ENCODE measurements at regions not wholly inside any gene's neighbourhood (a gene's known extent, or its start where the extent isn't known, plus 50 kb on each side); places are given as distances from the start of the nearest gene placed in this dataset.
A peak's percentile ranks its signal among the peaks of the same experiment; 100 is the strongest.
"Not testable (repeated sequence)": the region's sequence is repeated elsewhere in the genome, so short reads cannot be mapped to it uniquely, and the experiment has no call there.

DNA sequence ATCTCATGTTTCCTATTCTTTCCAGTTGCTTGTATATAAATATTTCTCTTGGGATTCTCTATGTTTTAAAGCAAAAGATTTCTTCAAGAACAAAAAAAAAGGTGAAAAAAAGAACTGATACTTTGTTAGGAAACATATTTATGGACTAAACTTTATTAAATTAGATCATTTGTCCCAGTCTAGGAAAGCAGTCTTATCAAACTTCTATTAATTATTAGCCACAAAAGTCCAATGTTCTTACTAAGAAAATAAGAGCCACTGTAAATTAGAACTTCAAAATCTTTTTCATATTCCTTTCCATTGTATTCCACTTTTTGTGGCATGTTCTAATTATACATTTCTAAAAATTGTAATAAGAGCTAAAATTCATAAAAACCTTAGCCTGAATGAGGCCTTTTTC is 175.2 kb downstream of the TYW3 start:
- no peak overlapping the region for H3K27ac ChIP-seq (ENCODE audit: low read depth in 1 of 3, low read length in 2 of 3)
- no peak overlapping the region for H3K4me3 ChIP-seq (ENCODE audit: low read depth in 1 of 3, low read length in 3 of 3)
- H3K4me1 ChIP-seq (ENCODE audit: control insufficient read depth in 3 of 3, insufficient read depth in 2 of 3, low read depth in 1 of 3, low read length in 2 of 3), result no peaks in the 10 kb centered on the region
- H3K9me3 ChIP-seq (ENCODE audit: control insufficient read depth in 2 of 2, insufficient read depth in 1 of 2, low read depth in 1 of 2, low read length in 1 of 2), result no peaks in the 10 kb centered on the region
- H3K27me3 ChIP-seq (ENCODE audit: control insufficient read depth in 3 of 3, insufficient read depth in 3 of 3, low read length in 3 of 3), result no peaks in the 10 kb centered on the region
- DNase-seq, result peak in 1 of 2 donors; percentile 1
- H3K36me3 ChIP-seq (ENCODE audit: control insufficient read depth in 3 of 3, insufficient read depth in 2 of 3, low read depth in 1 of 3, low read length in 3 of 3), result no peaks in the 10 kb centered on the region
- no peak for FAIRE-seq

GRCh38 chr1:74908797-74909196 is 175.8 kb downstream of the TYW3 start:
- Histone ChIP-seq H3K4me1 (ENCODE audit: control insufficient read depth in 3 of 3, insufficient read depth in 2 of 3, low read depth in 1 of 3, low read length in 2 of 3) (no peaks in the 10 kb centered on the region), H3K9me3 (ENCODE audit: control insufficient read depth in 2 of 2, insufficient read depth in 1 of 2, low read depth in 1 of 2, low read length in 1 of 2) (peaks cover 0 to 4% of the 10 kb centered on the region in 2 donors), H3K27me3 (ENCODE audit: control insufficient read depth in 3 of 3, insufficient read depth in 3 of 3, low read length in 3 of 3) (no peaks in the 10 kb centered on the region), H3K4me3 (ENCODE audit: low read depth in 1 of 3, low read length in 3 of 3) (no peak overlapping the region), H3K36me3 (ENCODE audit: control insufficient read depth in 3 of 3, insufficient read depth in 2 of 3, low read depth in 1 of 3, low read length in 3 of 3) (no peaks in the 10 kb centered on the region), H3K27ac (ENCODE audit: low read depth in 1 of 3, low read length in 2 of 3) (no peak overlapping the region)
- DNase-seq (no peak), FAIRE-seq (no peak)
- 63 to 92% (median 76%) methylated on average over 1 of the region's 1 CpG for WGBS, 3 donors

DNA sequence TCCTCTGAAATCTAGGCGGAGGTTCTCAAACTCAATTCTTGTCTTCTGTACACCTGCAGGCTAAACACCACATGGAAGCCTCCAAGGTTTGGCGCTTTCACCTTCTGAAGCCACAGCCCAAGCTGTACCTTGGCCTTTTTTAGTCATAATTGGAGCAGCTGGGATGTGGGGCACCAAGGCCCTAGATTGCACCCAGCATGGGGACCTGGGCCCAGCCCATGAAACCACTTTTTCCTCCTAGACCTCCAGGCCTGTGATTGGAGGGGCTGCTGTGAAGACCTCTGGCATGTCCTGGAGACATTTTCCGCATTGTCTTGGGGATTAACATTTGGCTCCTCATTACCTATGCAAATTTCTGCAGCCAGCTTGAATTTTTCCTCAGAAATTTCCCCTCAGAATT is 181.0 kb downstream of the TYW3 start:
- 68 to 76% (median 72%) methylated on average over 3 of the region's 3 CpGs for WGBS, 3 donors

DNA sequence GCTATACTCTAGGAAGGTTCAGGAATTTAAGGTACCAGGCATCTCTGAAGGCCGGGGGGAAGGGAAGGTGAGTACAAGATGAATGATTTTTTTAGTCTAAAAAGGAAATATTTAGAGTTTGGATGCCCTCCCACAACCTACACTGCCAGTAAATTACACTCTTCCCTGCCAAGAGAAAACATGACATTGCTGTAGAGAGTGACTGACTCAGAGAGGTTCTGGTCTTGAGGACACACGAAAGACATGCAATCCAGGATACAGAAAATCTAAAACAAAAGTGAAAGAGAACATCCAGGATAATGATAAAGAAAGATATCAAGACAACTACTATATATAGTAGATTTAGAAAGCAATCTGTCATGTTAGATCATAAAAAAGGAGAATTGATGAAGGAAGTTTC is 200.5 kb downstream of the TYW3 start:
- Histone ChIP-seq H3K27ac (ENCODE audit: low read depth in 1 of 3, low read length in 2 of 3) (no peak overlapping the region), H3K4me1 (ENCODE audit: control insufficient read depth in 3 of 3, insufficient read depth in 2 of 3, low read depth in 1 of 3, low read length in 2 of 3) (no peaks in the 10 kb centered on the region), H3K36me3 (ENCODE audit: control insufficient read depth in 3 of 3, insufficient read depth in 2 of 3, low read depth in 1 of 3, low read length in 3 of 3) (no peaks in the 10 kb centered on the region), H3K4me3 (ENCODE audit: low read depth in 1 of 3, low read length in 3 of 3) (no peak overlapping the region), H3K27me3 (ENCODE audit: control insufficient read depth in 3 of 3, insufficient read depth in 3 of 3, low read length in 3 of 3) (no peaks in the 10 kb centered on the region), H3K9me3 (ENCODE audit: control insufficient read depth in 2 of 2, insufficient read depth in 1 of 2, low read depth in 1 of 2, low read length in 1 of 2) (no peaks in the 10 kb centered on the region)
- WGBS, 3 donors, result 44 to 61% (median 46%) methylated on average over 2 of the region's 2 CpGs
- DNase-seq (no peak), FAIRE-seq (no peak)

More for the DNA sequence above, 181.0 kb downstream of the TYW3 start:
- DNase-seq (no peak), FAIRE-seq (no peak)
- Histone ChIP-seq H3K4me3 (ENCODE audit: low read depth in 1 of 3, low read length in 3 of 3) (no peak overlapping the region), H3K27me3 (ENCODE audit: control insufficient read depth in 3 of 3, insufficient read depth in 3 of 3, low read length in 3 of 3) (no peaks in the 10 kb centered on the region), H3K4me1 (ENCODE audit: control insufficient read depth in 3 of 3, insufficient read depth in 2 of 3, low read depth in 1 of 3, low read length in 2 of 3) (no peaks in the 10 kb centered on the region), H3K9me3 (ENCODE audit: control insufficient read depth in 2 of 2, insufficient read depth in 1 of 2, low read depth in 1 of 2, low read length in 1 of 2) (peaks cover 0 to 7% of the 10 kb centered on the region in 2 donors), H3K36me3 (ENCODE audit: control insufficient read depth in 3 of 3, insufficient read depth in 2 of 3, low read depth in 1 of 3, low read length in 3 of 3) (no peaks in the 10 kb centered on the region), H3K27ac (ENCODE audit: low read depth in 1 of 3, low read length in 2 of 3) (no peak overlapping the region)

DNA sequence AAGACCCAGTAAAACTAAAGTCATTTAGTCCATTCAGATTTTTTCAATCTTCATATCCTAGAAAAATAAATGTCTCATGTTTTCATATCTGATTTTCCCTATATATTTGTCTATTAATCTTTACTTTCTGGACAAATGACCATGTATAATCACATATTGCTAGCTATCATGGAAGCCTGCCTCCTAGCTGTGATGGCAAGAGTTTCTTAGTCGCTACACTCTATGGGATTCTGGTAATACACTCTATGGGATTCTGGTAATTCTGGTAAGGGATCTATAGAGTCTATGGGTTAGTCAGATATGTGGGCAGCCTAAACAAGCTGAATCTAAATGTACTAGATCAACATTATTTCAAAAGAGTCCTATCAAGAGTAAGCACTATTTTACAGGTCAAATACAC is 198.7 kb upstream of the LHX8 start:
- DNase-seq (no peak), FAIRE-seq (no peak)
- H3K36me3 ChIP-seq (ENCODE audit: control insufficient read depth in 3 of 3, insufficient read depth in 2 of 3, low read depth in 1 of 3, low read length in 3 of 3), result no peaks in the 10 kb centered on the region
- WGBS, 3 donors, result 70 to 83% (median 78%) methylated on average over 1 of the region's 1 CpG
- no peaks in the 10 kb centered on the region for H3K27me3 ChIP-seq (ENCODE audit: control insufficient read depth in 3 of 3, insufficient read depth in 3 of 3, low read length in 3 of 3)
- no peaks in the 10 kb centered on the region for H3K9me3 ChIP-seq (ENCODE audit: control insufficient read depth in 2 of 2, insufficient read depth in 1 of 2, low read depth in 1 of 2, low read length in 1 of 2)
- H3K4me1 ChIP-seq (ENCODE audit: control insufficient read depth in 3 of 3, insufficient read depth in 2 of 3, low read depth in 1 of 3, low read length in 2 of 3), result no peaks in the 10 kb centered on the region
- no peak overlapping the region for H3K4me3 ChIP-seq (ENCODE audit: low read depth in 1 of 3, low read length in 3 of 3)
- no peak overlapping the region for H3K27ac ChIP-seq (ENCODE audit: low read depth in 1 of 3, low read length in 2 of 3)

GRCh38 chr1:74937176-74937575 is 197.0 kb upstream of the LHX8 start:
- H3K27ac ChIP-seq (ENCODE audit: low read depth in 1 of 3, low read length in 2 of 3), result no peak overlapping the region
- no peaks in the 10 kb centered on the region for H3K36me3 ChIP-seq (ENCODE audit: control insufficient read depth in 3 of 3, insufficient read depth in 2 of 3, low read depth in 1 of 3, low read length in 3 of 3)
- 24 to 40% (median 24%) methylated on average over 1 of the region's 1 CpG for WGBS, 3 donors
- no peak overlapping the region for H3K4me3 ChIP-seq (ENCODE audit: low read depth in 1 of 3, low read length in 3 of 3)
- DNase-seq, result no peak
- FAIRE-seq, result no peak
- H3K4me1 ChIP-seq (ENCODE audit: control insufficient read depth in 3 of 3, insufficient read depth in 2 of 3, low read depth in 1 of 3, low read length in 2 of 3), result no peaks in the 10 kb centered on the region
- no peaks in the 10 kb centered on the region for H3K9me3 ChIP-seq (ENCODE audit: control insufficient read depth in 2 of 2, insufficient read depth in 1 of 2, low read depth in 1 of 2, low read length in 1 of 2)
- no peaks in the 10 kb centered on the region for H3K27me3 ChIP-seq (ENCODE audit: control insufficient read depth in 3 of 3, insufficient read depth in 3 of 3, low read length in 3 of 3)

DNA sequence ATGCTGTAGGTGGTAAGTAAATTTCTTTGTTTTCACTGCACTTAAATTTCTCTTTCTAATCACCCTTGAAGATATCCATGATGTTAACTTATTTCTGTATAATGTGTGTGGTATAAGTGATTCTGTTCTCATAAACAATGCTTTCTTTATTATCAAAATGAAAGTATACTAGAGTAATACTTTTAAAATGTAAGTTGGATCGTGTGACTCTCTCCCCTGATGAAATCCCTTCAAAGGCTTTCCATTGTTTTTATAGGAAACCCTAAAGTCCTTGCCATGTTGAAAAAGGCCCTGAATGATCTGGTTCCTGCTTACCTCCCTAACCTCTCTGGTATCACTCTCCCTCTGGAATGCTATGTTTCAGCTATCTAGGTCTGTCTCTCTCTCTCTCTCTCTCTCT is 191.1 kb upstream of the LHX8 start:
- H3K9me3 ChIP-seq (ENCODE audit: control insufficient read depth in 2 of 2, insufficient read depth in 1 of 2, low read depth in 1 of 2, low read length in 1 of 2), result no peaks in the 10 kb centered on the region
- no peaks in the 10 kb centered on the region for H3K36me3 ChIP-seq (ENCODE audit: control insufficient read depth in 3 of 3, insufficient read depth in 2 of 3, low read depth in 1 of 3, low read length in 3 of 3)
- no peaks in the 10 kb centered on the region for H3K27me3 ChIP-seq (ENCODE audit: control insufficient read depth in 3 of 3, insufficient read depth in 3 of 3, low read length in 3 of 3)
- DNase-seq, result no peak
- no peak overlapping the region for H3K4me3 ChIP-seq (ENCODE audit: low read depth in 1 of 3, low read length in 3 of 3)
- FAIRE-seq, result no peak
- H3K27ac ChIP-seq (ENCODE audit: low read depth in 1 of 3, low read length in 2 of 3), result no peak overlapping the region
- no peaks in the 10 kb centered on the region for H3K4me1 ChIP-seq (ENCODE audit: control insufficient read depth in 3 of 3, insufficient read depth in 2 of 3, low read depth in 1 of 3, low read length in 2 of 3)
- WGBS, 3 donors, result 67 to 73% (median 71%) methylated on average over 1 of the region's 1 CpG

- 68 to 78% (median 74%) methylated on average over 2 of the region's 2 CpGs for WGBS, 3 donors
Measured at GRCh38 chr1:74946388-74946787, 187.8 kb upstream of the LHX8 start.

DNA sequence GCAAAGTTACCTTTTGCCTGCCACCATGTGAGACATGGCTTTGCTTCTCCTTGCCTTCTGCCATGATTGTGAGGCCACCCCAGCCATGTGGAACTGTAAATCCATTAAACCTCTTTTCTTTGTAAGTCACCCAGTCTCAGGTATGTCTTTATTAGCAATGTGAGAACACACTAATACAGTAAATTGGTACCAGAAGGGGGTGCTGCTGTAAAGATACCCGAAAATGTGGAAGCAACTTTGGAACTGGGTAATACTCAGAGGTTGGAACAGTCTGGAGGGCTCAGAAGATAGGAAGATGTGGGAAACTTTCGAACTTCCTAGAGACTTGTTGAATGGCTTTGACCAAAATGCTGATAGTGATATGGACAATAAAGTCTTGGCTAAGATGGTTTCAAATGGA is 184.8 kb upstream of the LHX8 start:
- H3K4me1 ChIP-seq (ENCODE audit: control insufficient read depth in 3 of 3, insufficient read depth in 2 of 3, low read depth in 1 of 3, low read length in 2 of 3); FAIRE-seq; H3K9me3 ChIP-seq (ENCODE audit: control insufficient read depth in 2 of 2, insufficient read depth in 1 of 2, low read depth in 1 of 2, low read length in 1 of 2); H3K27me3 ChIP-seq (ENCODE audit: control insufficient read depth in 3 of 3, insufficient read depth in 3 of 3, low read length in 3 of 3); H3K27ac ChIP-seq (ENCODE audit: low read depth in 1 of 3, low read length in 2 of 3); H3K36me3 ChIP-seq (ENCODE audit: control insufficient read depth in 3 of 3, insufficient read depth in 2 of 3, low read depth in 1 of 3, low read length in 3 of 3); H3K4me3 ChIP-seq (ENCODE audit: low read depth in 1 of 3, low read length in 3 of 3); DNase-seq: not testable (repeated sequence)
- WGBS, 3 donors, result 45 to 62% (median 51%) methylated on average over 2 of the region's 2 CpGs

More at GRCh38 chr1:74946388-74946787, 187.8 kb upstream of the LHX8 start:
- Histone ChIP-seq H3K9me3 (ENCODE audit: control insufficient read depth in 2 of 2, insufficient read depth in 1 of 2, low read depth in 1 of 2, low read length in 1 of 2) (no peaks in the 10 kb centered on the region), H3K27me3 (ENCODE audit: control insufficient read depth in 3 of 3, insufficient read depth in 3 of 3, low read length in 3 of 3) (no peaks in the 10 kb centered on the region), H3K4me1 (ENCODE audit: control insufficient read depth in 3 of 3, insufficient read depth in 2 of 3, low read depth in 1 of 3, low read length in 2 of 3) (no peaks in the 10 kb centered on the region), H3K4me3 (ENCODE audit: low read depth in 1 of 3, low read length in 3 of 3) (no peak overlapping the region), H3K36me3 (ENCODE audit: control insufficient read depth in 3 of 3, insufficient read depth in 2 of 3, low read depth in 1 of 3, low read length in 3 of 3) (no peaks in the 10 kb centered on the region), H3K27ac (ENCODE audit: low read depth in 1 of 3, low read length in 2 of 3) (no peak overlapping the region)
- FAIRE-seq (no peak), DNase-seq (no peak)

All from small intestine (tissue), 7 donors.